ELF-1 (cell line): ENCODE measurements at regions not wholly inside any gene's neighbourhood (a gene's known extent, or its start where the extent isn't known, plus 50 kb on each side); places are given as distances from the start of the nearest gene placed in this dataset.

Source experiments
- DNase-seq: peaks from one replicate; pipeline ENCODE4 v3.0.0-alpha.2; 2016; ENCODE audit warnings: low read depth, low spot score

GRCh38 chrX:78213331-78213730, 73.9 kb upstream of the TAF9B start:
- peak; percentile 65 for DNase-seq

GRCh38 chrX:78199851-78200250, 60.4 kb upstream of the TAF9B start:
- DNase-seq, result no peak
